HepG2 (cell line): ENCODE measurements at regions not wholly inside any gene's neighbourhood (a gene's known extent, or its start where the extent isn't known, plus 50 kb on each side); places are given as distances from the start of the nearest gene placed in this dataset.

Source experiments
- ATAC-seq: fragments of 200-7000 bp; cut with Tn5 transposase; 3 replicates; pipeline ENCODE4 v1.9.1; 2020; ENCODE audit warnings: mild to moderate bottlenecking, moderate library complexity
- BruUV-seq: library from RNA; stranded (reverse); fragments of 400-500 nt; replicated peaks from 2 replicates; lab custom pipeline; 2021; lab: Mats Ljungman, UMichigan
- CTCF ChIA-PET: fragments of 300-600 bp; formaldehyde crosslinking; extraction: SDS; loops from one replicate; lab custom pipeline; 2021; ENCODE audit warnings: low total read pairs, inconsistent platforms, low intra/inter-chr PET ratio; lab: Yijun Ruan, JAX
- POLR2A ChIA-PET: fragments of 350-600 bp; sonication (Branson Sonifier 250); formaldehyde crosslinking; loops from one replicate; lab custom pipeline; 2020; ENCODE audit warnings: antibody characterized with exemption, inconsistent platforms; lab: Yijun Ruan, JAX
- DNase-seq: peaks from one replicate; pipeline ENCODE4 v3.0.0-alpha.2; 2015; ENCODE audit warnings: low spot score
- FAIRE-seq: peaks from 3 replicates; lab custom pipeline; 2011; peaks lifted over from hg19 to GRCh38; lab: Jason Lieb, UNC
- H2AFZ ChIP-seq: one replicate; pipeline ENCODE4 v1.6.1; 2011; ENCODE audit warnings: low read length, inconsistent platforms
- H3K27ac ChIP-seq: fragments of 300-600 bp; 3 replicates; pipeline ENCODE4 v1.8.0; 2011; ENCODE audit warnings: mixed run types, mild to moderate bottlenecking, mixed read lengths, low read length, inconsistent platforms; ENCODE audit not compliant: insufficient read depth; ENCODE audit errors: extremely low read length
- H3K27me3 ChIP-seq, 2 experiments: fragments of 200-600 bp in 1 of 2; 2 replicates in 1 of 2; 3 replicates in 1 of 2; pipeline versions ENCODE4 v1.6.0 to v1.8.0; 2011; ENCODE audit warnings: low read length in 2 of 2, mild to moderate bottlenecking in 2 of 2, moderate library complexity in 2 of 2, inconsistent platforms in 1 of 2; ENCODE audit not compliant: insufficient read depth in 2 of 2, control insufficient read depth in 1 of 2
- H3K36me3 ChIP-seq, 2 experiments: fragments of 200-600 bp in 1 of 2; replicated peaks in 1 of 2; 2 replicates in 1 of 2; 3 replicates in 1 of 2; pipeline versions ENCODE4 v1.5.1 to v1.8.0; 2011; ENCODE audit warnings: low read length in 2 of 2, inconsistent platforms in 1 of 2; ENCODE audit not compliant: insufficient read depth in 2 of 2, control insufficient read depth in 1 of 2
- H3K4me1 ChIP-seq: 2 replicates; pipeline ENCODE4 v1.5.1; 2012; ENCODE audit warnings: low read length, inconsistent platforms; ENCODE audit not compliant: insufficient read depth
- H3K4me2 ChIP-seq: 2 replicates; pipeline ENCODE4 v1.6.0; 2011; ENCODE audit warnings: low read depth, low read length, inconsistent platforms
- H3K4me3 ChIP-seq, 3 experiments: fragments of 200-600 bp in 1 of 3; sonication (generic), shearing (Covaris generic) in 1 of 3; replicated peaks in 1 of 3; 2 replicates each; pipeline ENCODE4 v1.5.1; 2011 to 2016; ENCODE audit warnings: low read length in 3 of 3, inconsistent platforms in 2 of 3, low read depth in 2 of 3, mild to moderate bottlenecking in 2 of 3, control low read depth in 1 of 3, mixed read lengths in 1 of 3; ENCODE audit not compliant: insufficient read depth in 1 of 3
- H3K79me2 ChIP-seq: one replicate; pipeline ENCODE4 v1.6.1; 2011; ENCODE audit warnings: low read length, inconsistent platforms; ENCODE audit not compliant: insufficient read depth
- H3K9ac ChIP-seq: 2 replicates; pipeline ENCODE4 v1.6.0; 2011; ENCODE audit warnings: mild to moderate bottlenecking, low read depth, low read length, inconsistent platforms; ENCODE audit not compliant: insufficient read depth
- H3K9me3 ChIP-seq: 2 replicates; pipeline ENCODE4 v1.5.1; 2012; ENCODE audit warnings: mild to moderate bottlenecking, low read length
- H4K20me1 ChIP-seq: 2 replicates; pipeline ENCODE4 v1.6.0; 2011; ENCODE audit warnings: inconsistent platforms, mild to moderate bottlenecking, low read length, moderate library complexity; ENCODE audit not compliant: insufficient read depth
- CBFB ChIP-seq: sonication (generic); formaldehyde crosslinking; IDR thresholded peaks from 2 replicates; pipeline ENCODE4 v1.4.0; 2020; ENCODE audit warnings: missing genetic modification reagents
- CREB1 ChIP-seq, 2 experiments: fragments of 450-650 bp in 1 of 2; IDR thresholded peaks; 2 replicates each; pipeline ENCODE4 v1.6.1; 2016 to 2017; ENCODE audit warnings: control low read depth in 1 of 2, mild to moderate bottlenecking in 1 of 2, missing compliant biosample characterization in 1 of 2, missing genetic modification characterization in 1 of 2
- CREM ChIP-seq, 2 experiments: sonication (generic) in 1 of 2; formaldehyde crosslinking in 1 of 2; IDR thresholded peaks; 2 replicates each; pipeline versions ENCODE4 v1.4.0 to v1.6.1; 2016 to 2020; ENCODE audit warnings: antibody characterized with exemption in 1 of 2, mild to moderate bottlenecking in 1 of 2, missing genetic modification reagents in 1 of 2
- DNMT3B ChIP-seq: conservative IDR thresholded peaks from 2 replicates; pipeline ENCODE4 v1.6.1; 2016; ENCODE audit warnings: missing biosample characterization, control low read depth
- GATA4 ChIP-seq: sonication (generic); IDR thresholded peaks from 2 replicates; pipeline ENCODE4 v1.6.1; 2016; ENCODE audit warnings: antibody characterized with exemption, low read depth, borderline replicate concordance
- HNF4G ChIP-seq, 2 experiments: sonication (generic) in 1 of 2; formaldehyde crosslinking in 1 of 2; IDR thresholded peaks; 2 replicates each; pipeline versions ENCODE4 v1.4.0 to v1.6.1; 2011 to 2020; ENCODE audit warnings: borderline replicate concordance in 2 of 2, low read depth in 2 of 2, mild to moderate bottlenecking in 2 of 2, low read length in 1 of 2, missing genetic modification reagents in 1 of 2, moderate library complexity in 1 of 2
- KDM5B ChIP-seq: sonication (generic); formaldehyde crosslinking; IDR thresholded peaks from 2 replicates; pipeline ENCODE4 v1.4.0; 2020; ENCODE audit warnings: missing genetic modification reagents, mild to moderate bottlenecking, borderline replicate concordance
- KDM6A ChIP-seq: IDR thresholded peaks from 2 replicates; pipeline ENCODE4 v1.6.1; 2016; ENCODE audit warnings: low read depth
- RFXANK ChIP-seq: IDR thresholded peaks from 2 replicates; pipeline ENCODE4 v1.6.1; 2016
- ZMAT3 ChIP-seq: sonication (generic); formaldehyde crosslinking; conservative IDR thresholded peaks from 2 replicates; pipeline ENCODE4 v1.7.0; 2021; ENCODE audit warnings: missing genetic modification reagents
- ZNF138 ChIP-seq: sonication (generic); formaldehyde crosslinking; IDR thresholded peaks from 2 replicates; pipeline ENCODE4 v1.5.0; 2020; ENCODE audit warnings: mild to moderate bottlenecking, low read depth, missing genetic modification reagents
- ZNF143 ChIP-seq: sonication (generic); formaldehyde crosslinking; IDR thresholded peaks from 2 replicates; pipeline ENCODE4 v1.4.0; 2020; ENCODE audit warnings: missing genetic modification reagents
- ZNF614 ChIP-seq: IDR thresholded peaks from 2 replicates; pipeline ENCODE4 v1.6.1; 2018; ENCODE audit warnings: missing biosample characterization, missing genetic modification reagents, inconsistent platforms, borderline replicate concordance
- ZNF619 ChIP-seq: sonication (generic); formaldehyde crosslinking; IDR thresholded peaks from 2 replicates; pipeline ENCODE4 v1.4.0; 2020; ENCODE audit warnings: mild to moderate bottlenecking, missing genetic modification reagents
- ZNF768 ChIP-seq: sonication (generic); formaldehyde crosslinking; IDR thresholded peaks from 2 replicates; pipeline ENCODE4 v1.4.0; 2020; ENCODE audit warnings: missing genetic modification reagents
- WGBS: methylation state at CpG from one replicate; pipeline ENCODE4 v1.1.6; 2017; ENCODE audit warnings: low lambda C conversion rate; 5-methylcytosine and 5-hydroxymethylcytosine counted together
- in situ Hi-C: cut with HindIII; loops from 2 replicates; pipeline ENCODE4 v1.10.0; 2017; ENCODE audit warnings: low pct_unique_long_range_greater_than_20kb; ENCODE audit not compliant: extremely low pct_ligation_motif_present
- intact Hi-C: fragments of 100-400 bp; cut with micrococcal nuclease; formaldehyde crosslinking; loops from one replicate; pipeline ENCODE4 v1.10.0; 2022; ENCODE audit not compliant: unreplicated experiment
- TF ChIP-seq, protein P1 (sequence below): IDR thresholded peaks from 2 replicates; pipeline ENCODE4 v1.4.0; 2020; ENCODE audit warnings: mild to moderate bottlenecking, missing genetic modification reagents

DNA sequence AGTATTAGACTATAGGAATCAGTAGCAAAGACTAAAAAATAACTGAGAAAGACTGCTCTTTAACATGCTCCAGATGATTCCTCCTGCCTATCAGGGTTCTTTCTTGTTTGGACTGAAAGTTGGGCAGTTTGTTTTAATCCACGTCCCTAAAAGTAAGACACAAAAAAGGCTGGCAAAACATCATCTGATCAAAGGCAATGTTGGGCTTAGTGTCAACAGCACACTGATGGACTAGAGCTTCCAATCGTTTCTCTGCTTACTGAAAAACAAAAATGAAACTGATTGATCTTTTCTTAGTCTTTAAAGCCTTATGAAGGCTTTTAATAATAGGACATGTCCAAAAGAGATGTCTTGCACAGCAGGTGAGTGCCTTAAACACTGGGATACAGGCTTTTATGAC is 1567.9 kb upstream of the PRR20A start (continued):
- TF ChIP-seq CBFB (CRISPR knock-in tag): no peak

DNA sequence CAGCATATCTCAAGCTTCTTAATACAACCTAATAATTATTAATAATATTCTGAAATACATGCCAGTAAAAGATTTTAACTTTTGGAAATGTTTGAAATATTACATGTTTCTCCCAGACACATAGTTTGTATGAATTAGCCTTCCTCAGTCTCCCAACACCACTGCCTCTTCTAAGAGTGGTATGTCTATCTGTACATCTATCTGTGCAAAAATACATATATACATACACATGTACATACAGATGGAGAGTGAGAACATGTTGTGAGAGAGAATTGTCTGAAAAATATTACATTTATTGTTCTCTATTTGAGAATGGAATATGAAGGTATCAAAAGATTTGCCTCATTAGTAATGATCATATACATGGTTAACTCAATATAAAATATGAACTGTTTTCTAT is 1567.2 kb upstream of the PRR20A start:
- intact Hi-C loops (no loop called here), in situ Hi-C loops (no loop called here)
- Histone ChIP-seq H3K9ac (no peak overlapping the region), H3K27ac (no peak overlapping the region), H3K4me1 (no peaks in the 10 kb centered on the region), H2AFZ (no peak overlapping the region), H4K20me1 (no peaks in the 10 kb centered on the region), H3K79me2 (no peaks in the 10 kb centered on the region), H3K4me3 (no peak overlapping the region), H3K9me3 (peaks cover 27% of the 10 kb centered on the region), H3K36me3 (no peaks in the 10 kb centered on the region), H3K4me2 (no peak overlapping the region), H3K27me3 (no peaks in the 10 kb centered on the region)
- no peak for DNase-seq
- TF ChIP-seq ZNF619 (CRISPR knock-in tag): no peak
- ATAC-seq: no peak
- POLR2A ChIA-PET: no interaction called here
- no peak for FAIRE-seq
- no TSS peak for BruUV-seq
- CTCF ChIA-PET: no interaction called here

GRCh38 chr13:55576389-55576788 is 1564.3 kb upstream of the PRR20A start:
- Histone ChIP-seq H3K36me3 (no peaks in the 10 kb centered on the region), H3K4me3 (no peak overlapping the region), H3K4me1 (no peaks in the 10 kb centered on the region), H3K27me3 (no peaks in the 10 kb centered on the region), H4K20me1 (no peaks in the 10 kb centered on the region), H2AFZ (no peak overlapping the region), H3K27ac (no peak overlapping the region), H3K9me3 (peaks cover 21% of the 10 kb centered on the region), H3K79me2 (no peaks in the 10 kb centered on the region), H3K4me2 (no peak overlapping the region), H3K9ac (no peak overlapping the region)
- intact Hi-C loops (no loop called here), in situ Hi-C loops (no loop called here)
- DNase-seq (no peak), FAIRE-seq (no peak), ATAC-seq (no peak)
- BruUV-seq: no TSS peak
- WGBS: 33% methylated on average over 1 of the region's 4 CpGs
- ChIA-PET POLR2A (no interaction called here), CTCF (no interaction called here)
- TF ChIP-seq RFXANK (no peak), DNMT3B (CRISPR knock-in tag) (no peak), ZNF138 (CRISPR knock-in tag) (no peak), HNF4G (IDR thresholded peaks at IDR 0.05; ENCODE audit: borderline replicate concordance, low read depth, low read length) (no peak), HNF4G (CRISPR knock-in tag; IDR thresholded peaks at IDR 0.05; ENCODE audit: borderline replicate concordance, low read depth) (no peak), CREB1 (IDR thresholded peaks at IDR 0.05) (no peak), CREB1 (CRISPR knock-in tag; IDR thresholded peaks at IDR 0.05) (no peak), ZNF143 (CRISPR knock-in tag) (no peak), KDM6A (no peak), ZMAT3 (CRISPR knock-in tag) (no peak), ZNF768 (no peak), GATA4 (no peak), KDM5B (CRISPR knock-in tag) (no peak), ZNF614 (CRISPR knock-in tag) (no peak), CREM (IDR thresholded peaks at IDR 0.05) (no peak), CREM (CRISPR knock-in tag; IDR thresholded peaks at IDR 0.05) (no peak)
- TF ChIP-seq, protein P1, sequence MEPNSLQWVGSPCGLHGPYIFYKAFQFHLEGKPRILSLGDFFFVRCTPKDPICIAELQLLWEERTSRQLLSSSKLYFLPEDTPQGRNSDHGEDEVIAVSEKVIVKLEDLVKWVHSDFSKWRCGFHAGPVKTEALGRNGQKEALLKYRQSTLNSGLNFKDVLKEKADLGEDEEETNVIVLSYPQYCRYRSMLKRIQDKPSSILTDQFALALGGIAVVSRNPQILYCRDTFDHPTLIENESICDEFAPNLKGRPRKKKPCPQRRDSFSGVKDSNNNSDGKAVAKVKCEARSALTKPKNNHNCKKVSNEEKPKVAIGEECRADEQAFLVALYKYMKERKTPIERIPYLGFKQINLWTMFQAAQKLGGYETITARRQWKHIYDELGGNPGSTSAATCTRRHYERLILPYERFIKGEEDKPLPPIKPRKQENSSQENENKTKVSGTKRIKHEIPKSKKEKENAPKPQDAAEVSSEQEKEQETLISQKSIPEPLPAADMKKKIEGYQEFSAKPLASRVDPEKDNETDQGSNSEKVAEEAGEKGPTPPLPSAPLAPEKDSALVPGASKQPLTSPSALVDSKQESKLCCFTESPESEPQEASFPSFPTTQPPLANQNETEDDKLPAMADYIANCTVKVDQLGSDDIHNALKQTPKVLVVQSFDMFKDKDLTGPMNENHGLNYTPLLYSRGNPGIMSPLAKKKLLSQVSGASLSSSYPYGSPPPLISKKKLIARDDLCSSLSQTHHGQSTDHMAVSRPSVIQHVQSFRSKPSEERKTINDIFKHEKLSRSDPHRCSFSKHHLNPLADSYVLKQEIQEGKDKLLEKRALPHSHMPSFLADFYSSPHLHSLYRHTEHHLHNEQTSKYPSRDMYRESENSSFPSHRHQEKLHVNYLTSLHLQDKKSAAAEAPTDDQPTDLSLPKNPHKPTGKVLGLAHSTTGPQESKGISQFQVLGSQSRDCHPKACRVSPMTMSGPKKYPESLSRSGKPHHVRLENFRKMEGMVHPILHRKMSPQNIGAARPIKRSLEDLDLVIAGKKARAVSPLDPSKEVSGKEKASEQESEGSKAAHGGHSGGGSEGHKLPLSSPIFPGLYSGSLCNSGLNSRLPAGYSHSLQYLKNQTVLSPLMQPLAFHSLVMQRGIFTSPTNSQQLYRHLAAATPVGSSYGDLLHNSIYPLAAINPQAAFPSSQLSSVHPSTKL (CRISPR knock-in tag): no peak
